OCI-LY3 (cell line): ENCODE measurements at regions not wholly inside any gene's neighbourhood (a gene's known extent, or its start where the extent isn't known, plus 50 kb on each side); places are given as distances from the start of the nearest gene placed in this dataset.

Experiments
- H2AFZ ChIP-seq: fragments of 200-600, 300-600 bp; shearing (Covaris generic); 2 replicates; pipeline ENCODE4 v1.6.0; 2014; ENCODE audit warnings: antibody characterized with exemption, low read depth, low read length
- H3K27ac ChIP-seq: fragments of 200-600, 300-600 bp; sonication (generic); 2 replicates; pipeline ENCODE4 v1.5.1; 2014; ENCODE audit warnings: mild to moderate bottlenecking, low read length, moderate library complexity, mixed read lengths
- H3K27me3 ChIP-seq: fragments of 200-600, 300-600 bp; sonication (generic); 2 replicates; pipeline ENCODE4 v1.6.1; 2014; ENCODE audit warnings: low read depth, low read length, mixed read lengths
- H3K36me3 ChIP-seq: fragments of 200-600, 300-600 bp; sonication (generic); replicated peaks from 2 replicates; pipeline ENCODE3; 2014; ENCODE audit warnings: low read depth, low read length, mixed read lengths
- H3K4me1 ChIP-seq: fragments of 300-600, 200-600 bp; sonication (generic); 2 replicates; pipeline ENCODE4 v1.6.1; 2014; ENCODE audit warnings: low read length, mixed read lengths
- H3K4me2 ChIP-seq: fragments of 200-600, 300-600 bp; sonication (generic); 2 replicates; pipeline ENCODE4 v1.6.1; 2014; ENCODE audit warnings: low read length, mixed read lengths
- H3K4me3 ChIP-seq: fragments of 300-600, 200-600 bp; sonication (generic); 2 replicates; pipeline ENCODE4 v1.5.1; 2014; ENCODE audit warnings: antibody characterized with exemption, mild to moderate bottlenecking, low read length, moderate library complexity
- H3K79me2 ChIP-seq: fragments of 300-600, 200-600 bp; shearing (Covaris generic); 2 replicates; pipeline ENCODE4 v1.6.1; 2014; ENCODE audit warnings: mild to moderate bottlenecking, low read length, mixed read lengths
- H3K9ac ChIP-seq: fragments of 300-600, 200-600 bp; shearing (Covaris generic); 2 replicates; pipeline ENCODE4 v1.6.0; 2014; ENCODE audit warnings: mild to moderate bottlenecking, low read length, moderate library complexity
- H3K9me3 ChIP-seq: fragments of 200-600, 300-600 bp; shearing (Covaris generic); 2 replicates; pipeline ENCODE4 v1.6.1; 2014; ENCODE audit warnings: low read length, mixed read lengths; ENCODE audit not compliant: insufficient read depth
- H4K20me1 ChIP-seq: fragments of 200-600, 300-600 bp; sonication (generic); 2 replicates; pipeline ENCODE4 v1.6.1; 2016; ENCODE audit warnings: low read length, mixed read lengths; ENCODE audit not compliant: insufficient read depth
- EZH2phosphoT487 ChIP-seq: fragments of 200-600 bp; shearing (Covaris generic); IDR thresholded peaks from 2 replicates; pipeline ENCODE4 v1.6.1; 2018; ENCODE audit warnings: antibody characterized with exemption, mixed run types, low read depth
- TF ChIP-seq, protein P1 (sequence below): fragments of 200-600, 300-600 bp; sonication (generic); IDR thresholded peaks from 2 replicates; pipeline ENCODE4 v1.5.1; 2014; ENCODE audit warnings: antibody characterized with exemption, low read length, low read depth

DNA sequence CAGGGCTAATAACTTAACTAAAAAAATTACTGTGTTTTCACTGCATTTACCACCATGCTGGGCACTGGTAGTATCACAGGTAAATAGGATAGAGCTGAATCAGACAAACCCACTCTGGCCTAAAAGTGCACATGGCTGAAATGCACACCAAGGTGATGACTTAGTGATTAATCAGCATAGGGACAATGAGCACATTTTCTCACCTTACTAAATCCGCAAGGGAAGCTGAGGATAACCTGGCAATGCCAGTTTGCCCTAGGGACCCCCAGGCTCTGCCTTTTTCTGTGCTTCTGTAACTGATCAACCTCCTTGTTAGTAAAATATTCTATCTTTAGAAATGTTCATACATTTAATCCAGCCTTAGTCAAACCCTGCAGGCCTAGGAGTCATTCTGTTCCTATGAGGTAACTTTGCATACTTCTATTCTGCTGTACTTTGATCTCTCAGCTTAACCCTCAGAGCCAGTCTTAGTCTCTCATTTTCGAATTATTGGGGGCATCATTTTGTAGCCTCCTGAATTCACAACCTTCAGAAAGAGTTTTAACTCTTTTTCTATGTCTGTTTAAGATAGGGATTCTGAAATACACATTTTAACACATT lies 562.9 kb upstream of the KCNMB2 start:
- Histone ChIP-seq H3K4me1 (peaks cover 14% of the 10 kb centered on the region), H3K9me3 (no peaks in the 10 kb centered on the region), H3K4me2 (no peak overlapping the region), H3K27me3 (no peaks in the 10 kb centered on the region), H4K20me1 (no peaks in the 10 kb centered on the region), H3K9ac (no peak overlapping the region), H3K79me2 (no peaks in the 10 kb centered on the region), H2AFZ (no peak overlapping the region), H3K4me3 (no peak overlapping the region), H3K27ac (no peak overlapping the region), H3K36me3 (no peaks in the 10 kb centered on the region)
- TF ChIP-seq, protein P1, sequence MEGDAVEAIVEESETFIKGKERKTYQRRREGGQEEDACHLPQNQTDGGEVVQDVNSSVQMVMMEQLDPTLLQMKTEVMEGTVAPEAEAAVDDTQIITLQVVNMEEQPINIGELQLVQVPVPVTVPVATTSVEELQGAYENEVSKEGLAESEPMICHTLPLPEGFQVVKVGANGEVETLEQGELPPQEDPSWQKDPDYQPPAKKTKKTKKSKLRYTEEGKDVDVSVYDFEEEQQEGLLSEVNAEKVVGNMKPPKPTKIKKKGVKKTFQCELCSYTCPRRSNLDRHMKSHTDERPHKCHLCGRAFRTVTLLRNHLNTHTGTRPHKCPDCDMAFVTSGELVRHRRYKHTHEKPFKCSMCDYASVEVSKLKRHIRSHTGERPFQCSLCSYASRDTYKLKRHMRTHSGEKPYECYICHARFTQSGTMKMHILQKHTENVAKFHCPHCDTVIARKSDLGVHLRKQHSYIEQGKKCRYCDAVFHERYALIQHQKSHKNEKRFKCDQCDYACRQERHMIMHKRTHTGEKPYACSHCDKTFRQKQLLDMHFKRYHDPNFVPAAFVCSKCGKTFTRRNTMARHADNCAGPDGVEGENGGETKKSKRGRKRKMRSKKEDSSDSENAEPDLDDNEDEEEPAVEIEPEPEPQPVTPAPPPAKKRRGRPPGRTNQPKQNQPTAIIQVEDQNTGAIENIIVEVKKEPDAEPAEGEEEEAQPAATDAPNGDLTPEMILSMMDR = no peak
- TF ChIP-seq EZH2phosphoT487 = no peak

DNA sequence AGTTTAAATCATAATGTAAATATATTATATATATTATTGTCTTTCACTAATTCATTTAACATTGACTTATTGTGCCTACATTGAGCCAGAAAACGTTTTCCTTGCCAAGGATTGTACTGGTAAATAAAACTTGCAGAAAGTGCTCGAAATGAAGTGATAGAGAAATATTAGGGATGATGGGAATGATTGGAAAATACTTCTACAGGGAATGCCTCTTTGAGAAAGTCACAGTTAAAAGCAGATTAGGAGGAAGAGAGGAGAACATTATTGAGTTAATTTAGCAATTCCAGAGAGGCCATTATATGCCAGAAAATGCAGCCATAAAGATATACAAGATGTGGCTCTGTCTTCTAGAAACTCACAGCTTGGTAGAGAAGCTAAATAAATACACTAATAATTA lies 560.0 kb upstream of the KCNMB2 start:
- TF ChIP-seq, protein P1 = no peak
- no peak for TF ChIP-seq EZH2phosphoT487
- H3K4me3 ChIP-seq = no peak overlapping the region
- no peaks in the 10 kb centered on the region for H4K20me1 ChIP-seq
- H3K27me3 ChIP-seq = no peaks in the 10 kb centered on the region
- H3K4me1 ChIP-seq = peaks cover 14% of the 10 kb centered on the region
- H3K79me2 ChIP-seq = no peaks in the 10 kb centered on the region
- H3K4me2 ChIP-seq = no peak overlapping the region
- H3K36me3 ChIP-seq = no peaks in the 10 kb centered on the region
- no peaks in the 10 kb centered on the region for H3K9me3 ChIP-seq
- H3K9ac ChIP-seq = no peak overlapping the region
- H2AFZ ChIP-seq = no peak overlapping the region
- H3K27ac ChIP-seq = no peak overlapping the region

DNA sequence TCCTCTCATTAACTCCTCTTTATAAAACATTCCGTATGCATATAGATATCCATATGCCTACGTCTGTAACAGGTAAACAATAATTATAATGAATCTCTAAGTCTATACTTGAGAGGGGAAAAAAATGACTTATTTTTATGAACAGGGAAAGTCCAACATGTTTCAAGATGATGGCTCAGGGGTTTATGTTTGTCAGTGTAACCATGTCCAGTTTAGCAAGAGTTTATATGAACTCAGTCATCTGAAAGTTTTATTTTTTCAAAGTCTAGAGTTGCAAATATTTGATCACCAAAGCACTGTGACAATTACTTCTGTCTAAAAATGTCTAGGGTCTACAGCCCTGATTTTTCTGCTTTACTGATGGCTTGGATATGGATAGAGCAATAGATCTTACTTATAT lies 559.4 kb upstream of the KCNMB2 start:
- Histone ChIP-seq H3K9ac (no peak overlapping the region), H3K27ac (no peak overlapping the region)

DNA sequence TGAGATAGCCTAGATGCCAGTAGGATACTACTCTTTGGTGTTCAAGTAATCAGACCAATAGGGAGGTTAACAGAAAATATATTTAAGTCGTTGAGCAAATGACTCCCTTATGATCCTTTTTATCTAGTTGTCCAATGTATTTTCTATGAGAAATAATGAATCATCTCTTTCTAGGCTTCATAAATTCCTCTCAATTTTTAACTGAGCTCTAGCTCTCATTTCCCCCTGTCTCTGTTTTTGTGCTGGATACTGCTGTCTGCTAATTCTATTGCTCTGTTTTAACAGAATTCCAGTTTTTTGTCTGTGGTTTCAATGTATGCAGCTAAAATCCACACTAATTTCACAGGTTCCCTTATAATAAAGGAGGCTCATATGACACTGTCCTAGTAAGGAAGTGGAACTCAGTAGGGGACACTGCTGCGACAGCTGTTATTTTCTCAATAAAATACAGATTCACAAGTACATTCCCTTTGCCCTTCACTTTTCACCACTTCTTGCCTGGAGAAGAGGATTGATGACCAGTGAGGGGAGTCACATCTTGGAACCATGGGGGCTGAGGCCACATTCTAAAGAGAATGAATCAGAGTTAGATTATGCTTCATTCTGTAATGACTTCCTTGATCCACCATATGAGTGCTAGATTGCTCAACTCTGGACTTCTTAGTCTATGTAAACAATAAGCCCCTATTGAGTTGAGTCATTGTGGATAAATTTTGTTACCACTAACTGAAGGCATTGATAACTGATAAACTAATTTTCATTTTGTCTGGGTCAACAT lies 558.7 kb upstream of the KCNMB2 start:
- Histone ChIP-seq H3K4me1 (peaks cover 25% of the 10 kb centered on the region), H3K4me2 (peak overlapping the region; percentile 35), H3K27me3 (no peaks in the 10 kb centered on the region)

More for the DNA sequence above, 559.4 kb upstream of the KCNMB2 start:
- Histone ChIP-seq H3K9me3 (no peaks in the 10 kb centered on the region), H2AFZ (no peak overlapping the region), H3K27me3 (no peaks in the 10 kb centered on the region), H4K20me1 (no peaks in the 10 kb centered on the region), H3K4me1 (peaks cover 20% of the 10 kb centered on the region), H3K4me2 (no peak overlapping the region), H3K4me3 (no peak overlapping the region), H3K36me3 (no peaks in the 10 kb centered on the region), H3K79me2 (no peaks in the 10 kb centered on the region)
- TF ChIP-seq, protein P1 = no peak
- no peak for TF ChIP-seq EZH2phosphoT487

More for the DNA sequence above, 558.7 kb upstream of the KCNMB2 start:
- no peak overlapping the region for H3K9ac ChIP-seq
- H3K4me3 ChIP-seq = no peak overlapping the region
- H4K20me1 ChIP-seq = no peaks in the 10 kb centered on the region
- H3K27ac ChIP-seq = no peak overlapping the region
- H3K36me3 ChIP-seq = no peaks in the 10 kb centered on the region
- H3K9me3 ChIP-seq = no peaks in the 10 kb centered on the region
- TF ChIP-seq, protein P1 = no peak
- TF ChIP-seq EZH2phosphoT487 = no peak
- H2AFZ ChIP-seq = no peak overlapping the region
- H3K79me2 ChIP-seq = no peaks in the 10 kb centered on the region
